ENCODE measurements at regions not wholly inside any gene's neighbourhood (a gene's known extent, or its start where the extent isn't known, plus 50 kb on each side); places are given as distances from the start of the nearest gene placed in this dataset.

DNA sequence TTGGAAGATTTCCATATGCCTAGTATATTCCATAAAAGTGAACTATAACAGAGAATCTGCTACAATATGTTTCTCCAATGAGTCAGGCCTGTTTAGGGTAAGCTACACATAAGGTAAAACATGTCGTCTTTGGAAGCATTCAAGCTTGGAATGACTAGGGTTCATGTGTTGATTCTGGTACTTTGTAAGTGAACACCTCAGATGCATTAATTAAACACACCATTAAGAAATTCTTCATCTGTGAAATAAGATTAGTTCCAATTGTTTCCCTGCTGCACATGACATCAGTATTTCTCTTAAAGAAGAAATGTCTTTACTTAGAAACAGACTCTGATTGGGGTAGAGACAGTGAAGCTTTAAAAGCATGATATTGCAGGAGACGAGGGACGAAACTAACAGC is 461.1 kb upstream of the NXPH2 start:
- TF ChIP-seq, protein P1, sequence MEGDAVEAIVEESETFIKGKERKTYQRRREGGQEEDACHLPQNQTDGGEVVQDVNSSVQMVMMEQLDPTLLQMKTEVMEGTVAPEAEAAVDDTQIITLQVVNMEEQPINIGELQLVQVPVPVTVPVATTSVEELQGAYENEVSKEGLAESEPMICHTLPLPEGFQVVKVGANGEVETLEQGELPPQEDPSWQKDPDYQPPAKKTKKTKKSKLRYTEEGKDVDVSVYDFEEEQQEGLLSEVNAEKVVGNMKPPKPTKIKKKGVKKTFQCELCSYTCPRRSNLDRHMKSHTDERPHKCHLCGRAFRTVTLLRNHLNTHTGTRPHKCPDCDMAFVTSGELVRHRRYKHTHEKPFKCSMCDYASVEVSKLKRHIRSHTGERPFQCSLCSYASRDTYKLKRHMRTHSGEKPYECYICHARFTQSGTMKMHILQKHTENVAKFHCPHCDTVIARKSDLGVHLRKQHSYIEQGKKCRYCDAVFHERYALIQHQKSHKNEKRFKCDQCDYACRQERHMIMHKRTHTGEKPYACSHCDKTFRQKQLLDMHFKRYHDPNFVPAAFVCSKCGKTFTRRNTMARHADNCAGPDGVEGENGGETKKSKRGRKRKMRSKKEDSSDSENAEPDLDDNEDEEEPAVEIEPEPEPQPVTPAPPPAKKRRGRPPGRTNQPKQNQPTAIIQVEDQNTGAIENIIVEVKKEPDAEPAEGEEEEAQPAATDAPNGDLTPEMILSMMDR (IDR thresholded peaks at IDR 0.05) = no peak
- TF ChIP-seq POLR2A (IDR thresholded peaks at IDR 0.05) = no peak
- TF ChIP-seq POLR2AphosphoS5 (IDR thresholded peaks at IDR 0.05) = no peak
- TF ChIP-seq EP300 (IDR thresholded peaks at IDR 0.05) = no peak

Data from upper lobe of left lung (tissue), 4 donors.